Tibial nerve (tissue), 4 donors: ENCODE measurements at regions not wholly inside any gene's neighbourhood (a gene's known extent, or its start where the extent isn't known, plus 50 kb on each side); places are given as distances from the start of the nearest gene placed in this dataset.

Source experiments
- DNase-seq, 2 donors: peaks; one replicate each; pipeline ENCODE4 v3.0.0-alpha.2; 2019; ENCODE audit warnings: low spot score in 2 of 2
- H3K27ac ChIP-seq, 4 donors: fragments of 200-600 bp; sonication (generic) in 3 of 4; one replicate each; pipeline ENCODE4 v1.5.1; 2017 to 2019; ENCODE audit warnings: mild to moderate bottlenecking in 1 of 4
- H3K27me3 ChIP-seq, 2 donors: fragments of 200-600 bp; sonication (generic) in 1 of 2; one replicate each; pipeline versions ENCODE4 v1.5.1 to v1.6.0; 2017 to 2019
- H3K36me3 ChIP-seq, 3 donors: fragments of 200-600 bp; sonication (generic); one replicate each; pipeline ENCODE4 v1.5.1; 2018 to 2019
- H3K4me1 ChIP-seq, 4 donors: fragments of 200-600 bp; sonication (generic) in 3 of 4; one replicate each; pipeline ENCODE4 v1.5.1; 2017 to 2019
- H3K4me3 ChIP-seq, 4 donors: fragments of 200-600 bp; sonication (generic) in 3 of 4; one replicate each; pipeline ENCODE4 v1.5.1; 2017 to 2019; ENCODE audit warnings: mild to moderate bottlenecking in 1 of 4, moderate library complexity in 1 of 4
- H3K9me3 ChIP-seq, 4 donors: fragments of 200-600 bp; sonication (generic) in 3 of 4; one replicate each; pipeline ENCODE4 v1.5.1; 2017 to 2019
- EP300 ChIP-seq, 2 donors: sonication (generic); formaldehyde crosslinking; IDR thresholded peaks; one replicate each; pipeline ENCODE4 v1.6.1; 2017; ENCODE audit warnings: antibody characterized with exemption in 2 of 2, mild to moderate bottlenecking in 1 of 2
- POLR2A ChIP-seq, 2 donors: fragments of 450-650 bp; IDR thresholded peaks; one replicate each; pipeline ENCODE4 v1.6.1; 2017; ENCODE audit warnings: antibody characterized with exemption in 2 of 2, mild to moderate bottlenecking in 2 of 2, moderate library complexity in 2 of 2
- WGBS, 2 donors: methylation state at CpG; one replicate each; pipeline ENCODE4 v1.1.5; 2018; 5-methylcytosine and 5-hydroxymethylcytosine counted together
- TF ChIP-seq, protein P1 (sequence below), 5 experiments: fragments of 200-600 bp in 3 of 5; fragments of 450-650 bp in 2 of 5; sonication (generic) in 3 of 5; IDR thresholded peaks; one replicate each; pipeline ENCODE4 v1.5.1; 2016 to 2019; ENCODE audit warnings: antibody characterized with exemption in 5 of 5, mild to moderate bottlenecking in 3 of 5, moderate library complexity in 2 of 5

DNA sequence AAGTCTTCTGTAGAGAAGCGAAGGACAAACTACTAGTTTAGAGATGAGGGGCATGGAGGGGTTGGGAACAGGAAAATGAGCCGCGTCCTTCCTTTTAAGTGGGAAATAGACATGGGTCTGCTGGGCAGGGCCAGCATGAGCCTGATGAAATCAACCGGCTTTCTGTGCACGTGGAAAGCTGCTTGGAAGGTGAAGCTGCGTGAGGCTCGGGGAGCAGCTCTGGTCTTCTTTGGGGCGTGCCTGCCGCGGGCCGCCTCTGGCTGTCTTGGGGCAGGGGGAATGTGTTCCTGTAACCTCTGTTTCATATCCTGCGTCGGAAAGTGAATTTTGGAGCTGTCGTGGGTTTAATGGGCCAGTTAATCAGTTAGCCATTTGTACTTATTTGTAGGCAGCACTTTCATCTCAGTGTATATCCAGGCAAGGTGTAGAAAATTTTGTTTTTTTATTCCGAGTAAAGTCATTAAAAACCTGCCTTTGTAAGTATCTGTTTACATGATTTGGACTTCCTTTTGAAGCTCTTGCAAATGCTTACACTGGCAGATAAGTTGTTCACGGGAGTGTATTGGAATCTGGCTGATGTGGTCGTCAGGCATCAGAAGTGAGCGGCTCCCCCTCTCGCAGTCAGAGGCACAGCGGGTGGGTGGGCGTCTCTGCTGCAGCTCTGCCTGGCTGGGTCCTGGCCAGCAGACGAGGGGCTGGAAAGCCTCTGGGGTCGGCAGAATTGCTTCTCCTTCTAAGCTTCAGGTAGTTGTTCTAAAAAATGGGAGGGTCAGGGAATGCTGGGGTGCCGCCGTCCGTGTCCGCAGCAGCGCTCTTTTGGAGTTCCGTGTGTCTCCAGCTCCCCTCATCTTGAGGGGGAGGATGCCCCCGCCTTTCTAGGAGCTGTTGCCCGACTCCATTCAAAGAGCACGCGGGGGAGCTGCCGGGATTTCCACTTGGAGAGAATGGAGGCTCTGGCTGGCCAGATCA is 70.5 kb upstream of the HGFAC start:
- WGBS, 2 donors, result 58 to 68% methylated on average over 34 of the region's 34 CpGs
- TF ChIP-seq, protein P1, sequence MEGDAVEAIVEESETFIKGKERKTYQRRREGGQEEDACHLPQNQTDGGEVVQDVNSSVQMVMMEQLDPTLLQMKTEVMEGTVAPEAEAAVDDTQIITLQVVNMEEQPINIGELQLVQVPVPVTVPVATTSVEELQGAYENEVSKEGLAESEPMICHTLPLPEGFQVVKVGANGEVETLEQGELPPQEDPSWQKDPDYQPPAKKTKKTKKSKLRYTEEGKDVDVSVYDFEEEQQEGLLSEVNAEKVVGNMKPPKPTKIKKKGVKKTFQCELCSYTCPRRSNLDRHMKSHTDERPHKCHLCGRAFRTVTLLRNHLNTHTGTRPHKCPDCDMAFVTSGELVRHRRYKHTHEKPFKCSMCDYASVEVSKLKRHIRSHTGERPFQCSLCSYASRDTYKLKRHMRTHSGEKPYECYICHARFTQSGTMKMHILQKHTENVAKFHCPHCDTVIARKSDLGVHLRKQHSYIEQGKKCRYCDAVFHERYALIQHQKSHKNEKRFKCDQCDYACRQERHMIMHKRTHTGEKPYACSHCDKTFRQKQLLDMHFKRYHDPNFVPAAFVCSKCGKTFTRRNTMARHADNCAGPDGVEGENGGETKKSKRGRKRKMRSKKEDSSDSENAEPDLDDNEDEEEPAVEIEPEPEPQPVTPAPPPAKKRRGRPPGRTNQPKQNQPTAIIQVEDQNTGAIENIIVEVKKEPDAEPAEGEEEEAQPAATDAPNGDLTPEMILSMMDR (IDR thresholded peaks at IDR 0.05), result no peak
- TF ChIP-seq POLR2A (IDR thresholded peaks at IDR 0.05) (no peak), EP300 (IDR thresholded peaks at IDR 0.05) (no peak)
- H3K36me3 ChIP-seq, result peaks cover 0 to 8% (median 0%) of the 10 kb centered on the region in 3 donors
- peaks cover 0 to 45% (median 28%) of the 10 kb centered on the region in 4 donors for H3K4me1 ChIP-seq
- H3K27me3 ChIP-seq, result no peaks in the 10 kb centered on the region
- no peak overlapping the region for H3K27ac ChIP-seq
- no peaks in the 10 kb centered on the region for H3K9me3 ChIP-seq
- no peak overlapping the region for H3K4me3 ChIP-seq
- no peak for DNase-seq

DNA sequence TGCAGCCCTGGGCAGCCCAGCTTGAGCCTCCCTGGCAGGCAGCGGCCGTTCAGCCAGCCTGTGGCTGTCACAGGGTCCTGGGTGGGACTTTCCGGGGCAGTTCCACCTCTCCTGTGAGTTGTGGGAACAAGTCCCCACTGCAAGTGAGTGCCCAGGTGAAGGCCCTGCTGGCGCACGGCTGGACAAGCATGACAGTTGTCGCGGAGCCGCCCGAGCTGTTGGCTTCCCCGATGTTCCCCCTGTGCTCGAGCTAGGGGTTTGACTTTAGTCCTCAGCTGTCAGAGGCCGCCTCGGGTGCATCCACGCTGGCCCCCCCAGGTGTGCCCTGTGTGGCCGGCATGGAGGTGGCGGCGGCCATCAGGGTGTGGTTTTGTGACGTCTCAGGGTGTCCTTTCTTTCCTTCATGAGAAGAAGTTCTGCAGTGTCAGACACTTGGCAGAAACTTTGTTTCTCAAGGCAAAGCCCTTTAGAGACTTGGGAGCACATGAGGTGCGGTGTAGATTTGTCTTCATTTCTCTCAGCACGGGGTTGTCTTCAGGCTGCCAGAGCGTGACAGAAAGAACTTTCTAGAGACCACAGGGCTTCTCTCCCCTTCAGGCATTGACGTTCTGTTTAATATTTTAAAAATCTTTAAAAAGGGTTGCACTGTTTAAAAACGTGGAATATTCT is 69.4 kb upstream of the HGFAC start:
- H3K4me1 ChIP-seq, result peaks cover 0 to 45% (median 28%) of the 10 kb centered on the region in 4 donors
- no peak for DNase-seq
- H3K36me3 ChIP-seq, result peaks cover 0 to 16% (median 0%) of the 10 kb centered on the region in 3 donors
- TF ChIP-seq, protein P1 (IDR thresholded peaks at IDR 0.05), result no peak
- TF ChIP-seq EP300 (IDR thresholded peaks at IDR 0.05) (no peak), POLR2A (IDR thresholded peaks at IDR 0.05) (no peak)
- H3K4me3 ChIP-seq, result no peak overlapping the region
- WGBS, 2 donors, result 70 to 81% methylated on average over 15 to 19 of the region's 23 CpGs
- no peaks in the 10 kb centered on the region for H3K27me3 ChIP-seq
- H3K27ac ChIP-seq, result no peak overlapping the region
- H3K9me3 ChIP-seq, result no peaks in the 10 kb centered on the region

DNA sequence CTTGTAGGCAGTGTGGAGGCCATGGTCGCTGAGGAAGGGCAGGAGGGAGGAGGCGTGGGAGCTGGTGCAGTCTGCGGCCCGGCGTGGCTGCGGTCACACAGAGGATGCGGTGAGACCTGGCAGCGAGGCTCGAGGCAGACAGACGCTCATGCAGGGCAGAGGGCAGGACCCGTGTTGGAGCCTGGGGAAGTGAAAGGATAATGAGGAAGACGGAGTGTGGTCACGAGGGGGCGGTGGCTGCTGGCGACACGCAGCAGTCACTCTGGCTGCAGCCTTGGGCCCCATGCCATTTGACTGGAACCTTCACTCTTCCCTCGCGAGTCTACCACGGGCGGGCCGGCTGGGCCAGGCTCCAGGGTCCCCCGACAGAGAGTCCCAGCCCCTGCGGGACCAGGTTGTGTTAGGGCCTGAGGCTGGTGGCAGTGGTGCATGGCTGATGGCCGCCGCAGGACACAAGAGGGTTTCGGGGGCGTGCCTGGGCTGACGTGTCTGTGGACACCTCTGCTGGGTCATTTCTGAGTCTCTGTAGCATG is 68.8 kb upstream of the HGFAC start:
- 45 to 61% methylated on average over 21 to 28 of the region's 28 CpGs for whole genome bisulfite sequencing, 2 donors
- Histone ChIP-seq H3K4me3 (no peak overlapping the region), H3K27ac (no peak overlapping the region), H3K4me1 (peaks cover 0 to 45% (median 28%) of the 10 kb centered on the region in 4 donors), H3K27me3 (no peaks in the 10 kb centered on the region), H3K9me3 (no peaks in the 10 kb centered on the region), H3K36me3 (peaks cover 0 to 16% (median 0%) of the 10 kb centered on the region in 3 donors)
- TF ChIP-seq, protein P1 (IDR thresholded peaks at IDR 0.05), result no peak
- TF ChIP-seq EP300 (IDR thresholded peaks at IDR 0.05), result peak in 1 of 2 donors; percentile 62
- peak; percentile 43 to 66 for DNase-seq

DNA sequence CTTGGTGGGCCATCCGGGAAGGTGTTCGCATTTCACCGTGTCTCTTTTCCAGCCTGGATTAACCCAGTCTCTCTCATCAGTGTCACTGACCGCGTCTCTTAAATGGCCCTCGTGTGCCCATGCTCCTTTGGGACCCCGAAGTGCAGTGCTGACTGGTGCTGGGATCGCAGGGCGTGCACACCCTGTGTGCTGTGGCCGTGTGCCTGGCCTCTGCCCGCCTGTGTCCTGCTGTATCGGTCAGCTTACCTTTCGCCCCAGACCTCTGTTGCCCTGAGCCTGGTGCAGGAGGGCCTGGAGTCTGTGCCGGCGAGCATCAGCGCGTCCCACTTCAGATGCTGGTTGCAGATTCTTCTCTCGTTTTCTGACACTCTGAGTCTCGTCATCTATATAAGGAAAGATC is 68.3 kb upstream of the HGFAC start:
- DNase-seq, result no peak
- TF ChIP-seq POLR2A (IDR thresholded peaks at IDR 0.05) (no peak), EP300 (IDR thresholded peaks at IDR 0.05) (no peak)
- TF ChIP-seq, protein P1 (IDR thresholded peaks at IDR 0.05), result no peak
- H3K9me3 ChIP-seq, result no peaks in the 10 kb centered on the region
- WGBS, 2 donors, result 95 to 96% methylated on average over 19 of the region's 19 CpGs
- H3K36me3 ChIP-seq, result peaks cover 0 to 16% (median 0%) of the 10 kb centered on the region in 3 donors
- H3K27ac ChIP-seq, result no peak overlapping the region
- no peak overlapping the region for H3K4me3 ChIP-seq
- H3K4me1 ChIP-seq, result peaks cover 0 to 45% (median 28%) of the 10 kb centered on the region in 4 donors
- no peaks in the 10 kb centered on the region for H3K27me3 ChIP-seq
